Left cardiac atrium (tissue), 4 donors: ENCODE measurements at regions not wholly inside any gene's neighbourhood (a gene's known extent, or its start where the extent isn't known, plus 50 kb on each side); places are given as distances from the start of the nearest gene placed in this dataset.
"Not testable (repeated sequence)": the region's sequence is repeated elsewhere in the genome, so short reads cannot be mapped to it uniquely, and the experiment has no call there.

Experiments
- ATAC-seq, 2 donors: fragments of 200-7000 bp; cut with Tn5 transposase; one replicate each; pipeline ENCODE4 v1.9.1; 2020; ENCODE audit warnings: mild to moderate bottlenecking in 2 of 2, moderate library complexity in 2 of 2
- DNase-seq: peaks from one replicate; pipeline ENCODE4 v3.0.0-alpha.2; 2020
- intact Hi-C, 2 donors: fragments of 100-400 bp; cut with DNase I; formaldehyde crosslinking; loops; one replicate each; pipeline versions ENCODE4 v1.14.1 to v1.15.1; 2022 to 2023
- donor health status: DM: no; HTN: yes; CAD: no.
- donor health status: DM: no; HTN: yes; CAD: no; lungs with severe emphysema.
- donor health status: DM: yes; HTN: yes; CAD: no.
- donor health status: Dilated cardiomyopathy.

DNA sequence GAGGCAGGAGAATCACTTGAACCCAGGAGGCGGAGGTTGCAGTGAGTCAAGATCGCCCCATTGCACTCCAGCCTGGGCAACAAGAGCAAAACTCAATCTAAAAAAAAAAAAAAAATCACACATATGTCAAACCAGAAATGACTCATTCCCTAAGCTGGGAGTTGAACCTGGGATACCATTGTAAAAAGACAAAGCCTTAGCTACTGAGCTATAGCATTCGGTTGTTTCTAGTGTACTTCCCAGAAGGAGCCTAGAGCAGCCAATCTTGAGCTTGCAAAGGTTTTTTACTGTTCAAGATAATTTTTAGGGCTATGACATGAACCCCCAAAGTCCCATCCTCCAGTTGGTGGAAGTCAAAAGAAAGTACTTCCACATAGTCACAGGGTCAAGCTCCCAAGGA, 87.9 kb downstream of the ZNF467 start:
- DNase-seq (no peak), ATAC-seq (no peak)
- intact Hi-C loops = no loop called here

DNA sequence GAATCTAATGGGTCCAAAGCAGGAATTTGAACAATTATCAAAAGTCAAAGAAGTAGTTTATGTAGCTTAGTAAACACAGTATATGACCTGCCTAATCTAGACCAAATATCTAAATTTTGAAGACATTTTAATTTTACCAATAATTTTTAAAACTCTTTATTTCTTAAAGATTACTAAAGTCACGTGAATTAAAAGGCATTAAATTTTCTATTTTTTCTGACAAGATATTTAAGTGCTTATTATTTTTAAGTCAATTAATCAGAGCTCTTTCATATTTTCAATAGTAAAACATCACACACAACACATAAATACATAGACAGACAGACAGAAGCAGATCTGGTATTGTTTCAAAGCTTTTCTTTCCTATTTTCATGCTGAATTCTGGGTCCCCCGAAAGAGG, 89.5 kb downstream of the ZNF467 start:
- DNase-seq (no peak), ATAC-seq (no peak)
- intact Hi-C loops = no loop called here

DNA sequence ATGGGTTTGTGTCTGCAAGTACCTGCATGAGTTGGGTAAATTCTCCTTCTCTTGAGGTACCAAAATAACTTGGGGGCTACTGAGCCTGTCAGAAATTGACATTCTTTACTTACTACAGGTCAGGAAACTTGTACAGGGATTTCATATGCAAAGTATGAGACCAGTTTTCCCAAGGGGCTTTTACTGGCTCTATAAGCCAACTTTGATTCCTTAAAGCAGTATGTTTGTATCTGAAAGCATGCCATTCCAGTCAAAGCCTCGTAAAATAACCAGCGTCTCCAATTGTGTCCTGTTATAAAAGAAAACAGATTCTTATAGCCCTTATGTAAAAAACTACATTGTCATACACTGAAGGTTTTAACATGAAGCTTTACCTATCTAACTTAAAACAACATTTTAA, 90.2 kb downstream of the ZNF467 start:
- DNase-seq = no peak
- intact Hi-C loops = no loop called here

GRCh38 chr7:149682038-149682437, 91.3 kb downstream of the ZNF467 start:
- intact Hi-C loops = no loop called here
- ATAC-seq = no peak

More for the DNA sequence above, 90.2 kb downstream of the ZNF467 start:
- ATAC-seq = no peak

GRCh38 chr7:149681274-149681673, 92.1 kb downstream of the ZNF467 start:
- DNase-seq (no peak), ATAC-seq (no peak)
- intact Hi-C loops = no loop called here

More at GRCh38 chr7:149682038-149682437, 91.3 kb downstream of the ZNF467 start:
- no peak for DNase-seq

- no peak for DNase-seq
- intact Hi-C loops = no loop called here
- ATAC-seq = no peak
Observed at GRCh38 chr7:149680331-149681025, 92.9 kb downstream of the ZNF467 start.

GRCh38 chr7:149674728-149675385, 98.5 kb downstream of the ZNF467 start:
- DNase-seq, intact Hi-C loops, ATAC-seq: not testable (repeated sequence)

DNA sequence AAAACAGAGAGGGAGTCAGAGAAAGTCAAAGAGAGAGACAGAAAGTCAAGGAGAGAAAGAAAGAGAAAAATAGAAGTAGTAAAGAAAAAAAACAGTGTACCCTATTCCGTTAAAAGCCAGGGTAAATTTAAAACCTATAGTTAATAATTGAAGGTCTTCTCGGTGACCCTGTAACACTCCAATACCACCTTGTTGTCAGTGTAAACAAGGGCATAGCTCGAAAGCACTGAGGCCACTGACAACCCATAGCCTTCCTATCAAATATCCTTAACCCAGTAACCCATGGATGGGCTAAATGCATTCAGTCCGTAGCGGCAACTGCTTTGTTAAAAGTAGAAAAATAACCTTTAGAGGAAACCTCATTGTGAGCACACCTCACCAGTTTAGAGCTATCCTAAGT, 100.4 kb downstream of the ZNF467 start:
- intact Hi-C loops = no loop called here
- no peak for ATAC-seq
- DNase-seq = no peak

DNA sequence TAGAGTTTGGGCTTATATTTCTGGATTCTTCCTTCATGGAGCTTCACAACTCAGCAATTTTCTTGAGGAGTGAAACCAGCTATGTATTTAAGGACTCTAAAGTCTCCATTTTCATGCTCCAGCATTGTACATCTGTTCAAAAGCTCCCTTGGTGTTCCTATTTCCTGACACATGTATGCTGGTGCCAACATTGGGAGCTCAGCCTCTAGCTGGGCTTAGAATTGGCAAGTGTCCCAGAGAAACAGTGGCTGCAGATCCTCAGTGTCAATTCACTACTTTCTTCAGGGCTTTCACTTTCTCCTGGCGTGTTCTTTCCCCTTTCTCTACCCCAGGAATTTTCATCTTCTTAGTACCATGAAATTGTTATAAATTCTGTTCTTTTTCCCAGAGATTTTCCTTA, 103.1 kb downstream of the ZNF467 start:
- DNase-seq (peak; percentile 43), ATAC-seq (peak; percentile 84 to 90)
- intact Hi-C loops = no loop called here

DNA sequence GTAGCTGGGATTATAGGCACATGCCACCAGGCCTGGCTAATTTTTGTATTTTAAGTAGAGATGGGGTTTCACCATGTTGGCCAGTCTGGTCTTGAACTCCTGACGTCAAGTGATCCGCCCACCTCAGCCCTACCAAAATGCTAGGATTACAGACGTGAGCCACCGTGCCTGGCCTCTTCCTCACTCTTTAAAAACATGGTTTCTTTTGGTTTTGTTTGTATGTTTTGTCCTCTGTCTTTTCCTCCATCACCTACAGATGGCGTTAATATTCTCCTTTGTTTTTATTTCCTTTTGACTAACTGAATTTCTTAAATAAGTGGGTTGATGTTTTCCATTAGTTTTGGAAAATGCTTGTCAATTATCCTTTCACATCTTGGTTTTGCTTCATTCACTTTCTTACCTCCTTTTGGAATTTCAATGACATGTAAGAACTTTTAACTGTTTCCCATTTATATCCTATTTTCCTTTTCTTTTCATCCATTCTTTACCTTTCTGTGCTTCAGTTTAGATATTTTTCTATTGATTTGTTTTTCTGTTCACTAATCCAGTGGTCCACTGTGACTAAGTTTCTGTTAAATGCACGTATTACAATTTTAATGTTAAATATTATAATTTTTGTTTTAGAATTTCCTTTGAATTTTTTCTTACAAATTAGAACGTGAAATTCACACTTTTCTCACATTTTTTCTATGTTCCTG, 104.1 kb downstream of the ZNF467 start:
- ATAC-seq (no peak), DNase-seq (no peak)
- intact Hi-C loops = loop anchor here (1.0 to 10.0 kb wide), 2 partner anchors 73 to 76 kb away; no protein-coding TSS in a partner anchor

- intact Hi-C loops = loop anchor here in 1 of 2 donors (10.0 kb wide), 1 partner anchor 78 kb away; no protein-coding TSS in a partner anchor
- DNase-seq (no peak), ATAC-seq (no peak)
Observed at GRCh38 chr7:149666360-149666945, 106.9 kb downstream of the ZNF467 start.

GRCh38 chr7:149665618-149666017, 107.8 kb downstream of the ZNF467 start:
- not testable (repeated sequence) for DNase-seq, ATAC-seq
- intact Hi-C loops = loop anchor here in 1 of 2 donors (10.0 kb wide), 1 partner anchor 79 kb away; no protein-coding TSS in a partner anchor

DNA sequence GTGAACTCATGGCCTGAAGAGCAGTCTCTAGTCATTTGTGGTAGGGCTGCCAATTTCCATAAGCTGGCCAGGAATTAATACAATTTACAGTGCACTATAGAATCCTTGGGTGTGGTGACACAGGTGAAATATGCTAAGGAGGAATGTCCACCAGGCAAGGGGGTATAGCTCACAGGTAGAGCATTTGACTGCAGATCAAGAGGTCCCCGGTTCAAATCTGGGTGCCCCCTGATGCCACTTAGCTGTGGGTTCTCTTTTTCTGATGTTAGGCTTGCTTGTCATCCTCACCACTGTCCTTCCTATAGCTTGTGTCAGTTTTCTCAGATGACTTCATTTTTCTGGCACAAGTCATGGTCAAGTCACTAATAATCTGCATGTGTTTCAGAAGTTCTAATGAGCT, 108.7 kb downstream of the ZNF467 start:
- no peak for ATAC-seq
- intact Hi-C loops = loop anchor here in 1 of 2 donors (10.0 kb wide), 1 partner anchor 80 kb away; no protein-coding TSS in a partner anchor
- no peak for DNase-seq

GRCh38 chr7:149664176-149664575, 109.2 kb downstream of the ZNF467 start:
- intact Hi-C loops = loop anchor here in 1 of 2 donors (10.0 kb wide), 1 partner anchor 81 kb away; no protein-coding TSS in a partner anchor

GRCh38 chr7:149662591-149663095, 110.7 kb downstream of the ZNF467 start:
- DNase-seq = peak; percentile 53
- intact Hi-C loops = loop anchor here in 1 of 2 donors (10.0 kb wide), 1 partner anchor 82 kb away; no protein-coding TSS in a partner anchor
- ATAC-seq = peak; percentile 90 to 97

More at GRCh38 chr7:149664176-149664575, 109.2 kb downstream of the ZNF467 start:
- ATAC-seq (no peak), DNase-seq (no peak)

- intact Hi-C loops = no loop called here
- ATAC-seq (no peak), DNase-seq (no peak)
Observed at GRCh38 chr7:149655784-149656183, 117.6 kb downstream of the ZNF467 start.

- no peak for DNase-seq
- no peak for ATAC-seq
- intact Hi-C loops = no loop called here
Observed at GRCh38 chr7:149654588-149654987, 118.8 kb downstream of the ZNF467 start.

DNA sequence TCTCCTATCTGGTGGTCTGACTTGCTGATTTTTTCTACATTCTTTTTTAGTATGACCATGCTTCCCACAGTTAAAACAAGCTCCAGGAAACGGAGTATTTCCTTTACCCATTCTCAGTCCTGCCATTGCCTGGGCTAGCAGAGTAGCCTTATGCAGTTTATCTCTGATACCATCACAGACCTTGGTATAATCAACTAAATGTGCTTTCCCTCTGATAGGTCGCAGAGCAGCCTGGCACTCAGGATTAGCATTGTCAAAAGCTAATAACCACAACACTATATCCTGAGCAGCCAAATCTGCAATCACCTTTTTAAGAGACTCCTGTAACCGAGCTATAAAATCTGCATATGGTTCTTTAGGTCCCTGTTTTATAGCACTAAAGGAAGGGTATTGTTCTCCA, 123.2 kb downstream of the ZNF467 start:
- ATAC-seq, DNase-seq, intact Hi-C loops: not testable (repeated sequence)

- ATAC-seq (no peak), DNase-seq (no peak)
- intact Hi-C loops = no loop called here
Observed at GRCh38 chr7:149644754-149645153, 128.6 kb downstream of the ZNF467 start.
